ENCODE measurements at regions not wholly inside any gene's neighbourhood (a gene's known extent, or its start where the extent isn't known, plus 50 kb on each side); places are given as distances from the start of the nearest gene placed in this dataset.

GRCh38 chr7:12805518-12805928 lies 118.1 kb downstream of the ARL4A start:
- TF ChIP-seq USF1 (IDR thresholded peaks at IDR 0.05), result no peak
- no peak for TF ChIP-seq YY1 (IDR thresholded peaks at IDR 0.05; ENCODE audit: low read depth)
- no peak for TF ChIP-seq TEAD4 (IDR thresholded peaks at IDR 0.05)
- TF ChIP-seq, protein P1, sequence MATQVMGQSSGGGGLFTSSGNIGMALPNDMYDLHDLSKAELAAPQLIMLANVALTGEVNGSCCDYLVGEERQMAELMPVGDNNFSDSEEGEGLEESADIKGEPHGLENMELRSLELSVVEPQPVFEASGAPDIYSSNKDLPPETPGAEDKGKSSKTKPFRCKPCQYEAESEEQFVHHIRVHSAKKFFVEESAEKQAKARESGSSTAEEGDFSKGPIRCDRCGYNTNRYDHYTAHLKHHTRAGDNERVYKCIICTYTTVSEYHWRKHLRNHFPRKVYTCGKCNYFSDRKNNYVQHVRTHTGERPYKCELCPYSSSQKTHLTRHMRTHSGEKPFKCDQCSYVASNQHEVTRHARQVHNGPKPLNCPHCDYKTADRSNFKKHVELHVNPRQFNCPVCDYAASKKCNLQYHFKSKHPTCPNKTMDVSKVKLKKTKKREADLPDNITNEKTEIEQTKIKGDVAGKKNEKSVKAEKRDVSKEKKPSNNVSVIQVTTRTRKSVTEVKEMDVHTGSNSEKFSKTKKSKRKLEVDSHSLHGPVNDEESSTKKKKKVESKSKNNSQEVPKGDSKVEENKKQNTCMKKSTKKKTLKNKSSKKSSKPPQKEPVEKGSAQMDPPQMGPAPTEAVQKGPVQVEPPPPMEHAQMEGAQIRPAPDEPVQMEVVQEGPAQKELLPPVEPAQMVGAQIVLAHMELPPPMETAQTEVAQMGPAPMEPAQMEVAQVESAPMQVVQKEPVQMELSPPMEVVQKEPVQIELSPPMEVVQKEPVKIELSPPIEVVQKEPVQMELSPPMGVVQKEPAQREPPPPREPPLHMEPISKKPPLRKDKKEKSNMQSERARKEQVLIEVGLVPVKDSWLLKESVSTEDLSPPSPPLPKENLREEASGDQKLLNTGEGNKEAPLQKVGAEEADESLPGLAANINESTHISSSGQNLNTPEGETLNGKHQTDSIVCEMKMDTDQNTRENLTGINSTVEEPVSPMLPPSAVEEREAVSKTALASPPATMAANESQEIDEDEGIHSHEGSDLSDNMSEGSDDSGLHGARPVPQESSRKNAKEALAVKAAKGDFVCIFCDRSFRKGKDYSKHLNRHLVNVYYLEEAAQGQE (IDR thresholded peaks at IDR 0.05; ENCODE audit: low read depth), result no peak
- no peak for TF ChIP-seq CREB1 (IDR thresholded peaks at IDR 0.05; ENCODE audit: low read depth)
- no peak for TF ChIP-seq TCF12 (IDR thresholded peaks at IDR 0.05; ENCODE audit: low read depth)
- TF ChIP-seq, protein P2, sequence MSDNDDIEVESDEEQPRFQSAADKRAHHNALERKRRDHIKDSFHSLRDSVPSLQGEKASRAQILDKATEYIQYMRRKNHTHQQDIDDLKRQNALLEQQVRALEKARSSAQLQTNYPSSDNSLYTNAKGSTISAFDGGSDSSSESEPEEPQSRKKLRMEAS (IDR thresholded peaks at IDR 0.05), result no peak
- no peak for TF ChIP-seq EP300 (IDR thresholded peaks at IDR 0.05; ENCODE audit: borderline replicate concordance)
- TF ChIP-seq CEBPB (IDR thresholded peaks at IDR 0.05), result no peak
- no peak for TF ChIP-seq TAF1 (IDR thresholded peaks at IDR 0.05; ENCODE audit: low read depth)
- no peak for TF ChIP-seq RAD21 (IDR thresholded peaks at IDR 0.05; ENCODE audit: low read depth)
- no peak for TF ChIP-seq EGR1 (IDR thresholded peaks at IDR 0.05)

GRCh38 chr7:12805957-12806356 lies 118.5 kb downstream of the ARL4A start:
- no peak for TF ChIP-seq ZBTB7A (IDR thresholded peaks at IDR 0.05; ENCODE audit: low read depth)
- TF ChIP-seq EP300 (IDR thresholded peaks at IDR 0.05; ENCODE audit: borderline replicate concordance), result no peak
- no peak for TF ChIP-seq FOXM1 (IDR thresholded peaks at IDR 0.05; ENCODE audit: borderline replicate concordance, low read depth)
- no peak for TF ChIP-seq YY1 (IDR thresholded peaks at IDR 0.05; ENCODE audit: low read depth)
- TF ChIP-seq TAF1 (IDR thresholded peaks at IDR 0.05; ENCODE audit: low read depth), result no peak
- TF ChIP-seq, protein P1 (IDR thresholded peaks at IDR 0.05; ENCODE audit: low read depth), result no peak
- no peak for TF ChIP-seq TEAD4 (IDR thresholded peaks at IDR 0.05)
- no peak for TF ChIP-seq TCF12 (IDR thresholded peaks at IDR 0.05; ENCODE audit: low read depth)
- no peak for TF ChIP-seq RAD21 (IDR thresholded peaks at IDR 0.05; ENCODE audit: low read depth)
- TF ChIP-seq NFIC (IDR thresholded peaks at IDR 0.05), result no peak
- no peak for TF ChIP-seq CREB1 (IDR thresholded peaks at IDR 0.05; ENCODE audit: low read depth)
- TF ChIP-seq EGR1 (IDR thresholded peaks at IDR 0.05), result no peak
- TF ChIP-seq, protein P2 (IDR thresholded peaks at IDR 0.05), result no peak
- no peak for TF ChIP-seq CEBPB (IDR thresholded peaks at IDR 0.05)
- TF ChIP-seq USF1 (IDR thresholded peaks at IDR 0.05), result no peak

DNA sequence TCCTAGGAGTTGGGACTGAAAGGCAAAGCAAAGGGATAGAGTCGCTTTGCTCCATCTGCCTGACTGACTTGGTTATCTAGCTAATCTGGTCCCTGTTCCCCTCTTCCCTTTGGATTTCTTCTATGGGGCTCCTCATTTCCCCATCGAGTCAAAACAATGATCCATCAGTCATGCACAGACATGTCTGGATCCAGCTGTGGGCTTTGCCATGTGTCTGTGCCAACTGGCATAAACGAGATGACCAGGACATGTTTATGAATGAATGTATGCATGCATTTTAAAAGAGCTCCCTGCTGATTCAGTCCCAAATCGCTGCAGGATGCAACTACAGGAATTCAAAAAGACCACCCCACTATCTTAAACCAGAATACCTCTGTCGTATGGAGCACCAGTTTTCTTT lies 122.0 kb downstream of the ARL4A start:
- TF ChIP-seq USF1 (IDR thresholded peaks at IDR 0.05) (no peak), YY1 (IDR thresholded peaks at IDR 0.05; ENCODE audit: low read depth) (no peak), TAF1 (IDR thresholded peaks at IDR 0.05; ENCODE audit: low read depth) (no peak), EGR1 (IDR thresholded peaks at IDR 0.05) (no peak), CEBPB (IDR thresholded peaks at IDR 0.05) (no peak), CREB1 (IDR thresholded peaks at IDR 0.05; ENCODE audit: low read depth) (no peak), EP300 (IDR thresholded peaks at IDR 0.05; ENCODE audit: borderline replicate concordance) (no peak), RAD21 (IDR thresholded peaks at IDR 0.05; ENCODE audit: low read depth) (no peak), TCF12 (IDR thresholded peaks at IDR 0.05; ENCODE audit: low read depth) (no peak), TEAD4 (IDR thresholded peaks at IDR 0.05) (no peak)
- TF ChIP-seq, protein P2 (IDR thresholded peaks at IDR 0.05), result no peak

DNA sequence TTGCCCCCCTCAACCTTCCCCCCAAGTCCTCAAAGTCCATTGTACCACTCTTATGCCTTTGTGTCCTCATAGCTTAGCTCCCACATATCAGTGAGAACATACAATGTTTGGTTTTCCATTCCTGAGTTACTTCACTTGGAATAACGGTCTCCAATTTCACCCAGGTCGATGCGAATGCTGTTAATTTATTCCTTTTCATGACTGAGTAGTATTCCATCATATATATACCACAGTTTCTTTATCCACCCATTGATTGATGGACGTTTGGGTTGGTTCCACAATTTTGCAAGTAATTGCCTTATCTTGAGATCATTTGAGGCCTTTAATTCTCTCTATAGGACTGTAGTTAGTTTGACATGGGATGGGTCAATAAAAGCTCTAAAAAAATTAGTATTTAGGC lies 124.7 kb downstream of the ARL4A start:
- TF ChIP-seq TEAD4 (IDR thresholded peaks at IDR 0.05) (no peak), YY1 (IDR thresholded peaks at IDR 0.05; ENCODE audit: low read depth) (no peak), NFIC (IDR thresholded peaks at IDR 0.05) (no peak), RAD21 (IDR thresholded peaks at IDR 0.05; ENCODE audit: low read depth) (no peak), USF1 (IDR thresholded peaks at IDR 0.05) (no peak), EGR1 (IDR thresholded peaks at IDR 0.05) (no peak), CREB1 (IDR thresholded peaks at IDR 0.05; ENCODE audit: low read depth) (no peak), ZBTB7A (IDR thresholded peaks at IDR 0.05; ENCODE audit: low read depth) (no peak), TCF12 (IDR thresholded peaks at IDR 0.05; ENCODE audit: low read depth) (no peak), FOXM1 (IDR thresholded peaks at IDR 0.05; ENCODE audit: borderline replicate concordance, low read depth) (no peak), EP300 (IDR thresholded peaks at IDR 0.05; ENCODE audit: borderline replicate concordance) (no peak), TAF1 (IDR thresholded peaks at IDR 0.05; ENCODE audit: low read depth) (no peak)

DNA sequence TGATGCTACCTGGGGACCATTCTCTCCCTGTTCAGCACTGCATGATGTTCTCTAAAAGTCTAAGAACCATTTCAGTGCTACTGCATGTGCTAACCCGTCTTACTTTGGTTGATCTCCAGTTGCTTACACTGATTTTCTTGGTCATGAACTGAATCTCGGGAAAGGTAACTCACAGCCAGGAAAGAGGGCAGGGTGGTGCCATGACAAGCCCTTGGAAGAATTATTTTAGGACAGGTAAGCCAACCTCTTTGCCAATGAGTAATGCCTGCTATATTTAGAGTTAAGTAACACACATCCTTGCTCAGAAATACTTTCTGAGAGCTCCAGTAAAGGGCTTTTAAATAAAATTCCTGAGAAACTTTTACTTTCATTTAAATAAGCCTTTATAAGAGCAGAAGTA lies 126.7 kb downstream of the ARL4A start:
- TF ChIP-seq USF1 (IDR thresholded peaks at IDR 0.05) (no peak), RAD21 (IDR thresholded peaks at IDR 0.05; ENCODE audit: low read depth) (no peak), NFIC (IDR thresholded peaks at IDR 0.05) (no peak), CREB1 (IDR thresholded peaks at IDR 0.05; ENCODE audit: low read depth) (no peak), ZBTB7A (IDR thresholded peaks at IDR 0.05; ENCODE audit: low read depth) (no peak), TEAD4 (IDR thresholded peaks at IDR 0.05) (no peak), EGR1 (IDR thresholded peaks at IDR 0.05) (no peak), EP300 (IDR thresholded peaks at IDR 0.05; ENCODE audit: borderline replicate concordance) (no peak)
